ENCODE measurements at regions not wholly inside any gene's neighbourhood (a gene's known extent, or its start where the extent isn't known, plus 50 kb on each side); places are given as distances from the start of the nearest gene placed in this dataset.

GRCh38 chrX:127404161-127404560 is 584.6 kb downstream of the PRR32 start:
- TF ChIP-seq CTCF (tag by site-specific recombination; IDR thresholded peaks at IDR 0.05) (no peak), ZNF274 (IDR thresholded peaks at IDR 0.05; ENCODE audit: low read length) (no peak), ZNF274 (tag by site-specific recombination; IDR thresholded peaks at IDR 0.05; ENCODE audit: borderline replicate concordance) (no peak), PBX3 (CRISPR knock-in tag; IDR thresholded peaks at IDR 0.05) (no peak)
